ENCODE measurements at regions not wholly inside any gene's neighbourhood (a gene's known extent, or its start where the extent isn't known, plus 50 kb on each side); places are given as distances from the start of the nearest gene placed in this dataset.

DNA sequence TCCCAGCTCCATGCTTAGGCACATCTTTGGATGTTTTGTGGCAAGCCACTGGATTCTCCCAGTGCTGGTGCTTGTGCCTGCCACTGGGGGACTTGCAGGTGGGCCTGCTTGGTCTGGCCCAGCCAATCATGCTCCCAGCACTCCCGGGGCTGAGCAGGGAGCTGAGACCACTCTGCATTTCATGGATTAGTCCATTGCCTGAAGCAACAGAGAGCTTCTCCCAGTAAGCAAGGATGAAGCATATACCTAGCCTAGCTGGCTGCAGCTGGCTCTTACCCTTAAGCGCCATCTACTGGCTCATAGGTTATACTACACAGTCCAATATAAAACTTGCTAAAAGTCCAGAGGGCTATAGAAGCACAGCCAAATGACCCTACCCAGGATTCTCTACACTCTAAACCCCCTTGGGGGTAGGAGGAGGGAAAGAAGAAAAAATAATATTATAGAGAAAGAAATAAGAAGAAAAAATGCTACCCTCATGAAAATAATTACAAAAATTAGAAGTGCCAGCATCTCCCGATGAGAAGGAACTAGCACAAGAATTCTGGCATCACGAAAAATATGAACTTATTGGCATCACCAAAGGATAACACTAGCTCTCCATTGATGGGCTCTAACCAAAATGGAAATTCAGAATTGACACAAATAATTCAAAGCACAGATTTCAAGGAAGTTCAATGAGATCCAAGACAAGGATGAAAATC is 275.3 kb downstream of the C11orf87 start:
- no peaks in the 10 kb centered on the region for H3K27me3 ChIP-seq
- no peaks in the 10 kb centered on the region for H3K36me3 ChIP-seq
- H3K4me1 ChIP-seq = no peaks in the 10 kb centered on the region
- no peak for DNase-seq
- no peak for TF ChIP-seq EP300 (IDR thresholded peaks at IDR 0.05)
- TF ChIP-seq, protein P1, sequence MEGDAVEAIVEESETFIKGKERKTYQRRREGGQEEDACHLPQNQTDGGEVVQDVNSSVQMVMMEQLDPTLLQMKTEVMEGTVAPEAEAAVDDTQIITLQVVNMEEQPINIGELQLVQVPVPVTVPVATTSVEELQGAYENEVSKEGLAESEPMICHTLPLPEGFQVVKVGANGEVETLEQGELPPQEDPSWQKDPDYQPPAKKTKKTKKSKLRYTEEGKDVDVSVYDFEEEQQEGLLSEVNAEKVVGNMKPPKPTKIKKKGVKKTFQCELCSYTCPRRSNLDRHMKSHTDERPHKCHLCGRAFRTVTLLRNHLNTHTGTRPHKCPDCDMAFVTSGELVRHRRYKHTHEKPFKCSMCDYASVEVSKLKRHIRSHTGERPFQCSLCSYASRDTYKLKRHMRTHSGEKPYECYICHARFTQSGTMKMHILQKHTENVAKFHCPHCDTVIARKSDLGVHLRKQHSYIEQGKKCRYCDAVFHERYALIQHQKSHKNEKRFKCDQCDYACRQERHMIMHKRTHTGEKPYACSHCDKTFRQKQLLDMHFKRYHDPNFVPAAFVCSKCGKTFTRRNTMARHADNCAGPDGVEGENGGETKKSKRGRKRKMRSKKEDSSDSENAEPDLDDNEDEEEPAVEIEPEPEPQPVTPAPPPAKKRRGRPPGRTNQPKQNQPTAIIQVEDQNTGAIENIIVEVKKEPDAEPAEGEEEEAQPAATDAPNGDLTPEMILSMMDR (IDR thresholded peaks at IDR 0.05) = peak in 2 of 4 experiments; percentile 17 to 36
- peaks cover 0 to 5% (median under 1%) of the 10 kb centered on the region in 4 donors for H3K9me3 ChIP-seq
- 52 to 56% methylated on average over 4 of the region's 4 CpGs for WGBS, 2 donors
- H3K4me3 ChIP-seq = no peak overlapping the region
- H3K27ac ChIP-seq = no peak overlapping the region
- intact Hi-C loops (cut with DNase I) = no loop called here

DNA sequence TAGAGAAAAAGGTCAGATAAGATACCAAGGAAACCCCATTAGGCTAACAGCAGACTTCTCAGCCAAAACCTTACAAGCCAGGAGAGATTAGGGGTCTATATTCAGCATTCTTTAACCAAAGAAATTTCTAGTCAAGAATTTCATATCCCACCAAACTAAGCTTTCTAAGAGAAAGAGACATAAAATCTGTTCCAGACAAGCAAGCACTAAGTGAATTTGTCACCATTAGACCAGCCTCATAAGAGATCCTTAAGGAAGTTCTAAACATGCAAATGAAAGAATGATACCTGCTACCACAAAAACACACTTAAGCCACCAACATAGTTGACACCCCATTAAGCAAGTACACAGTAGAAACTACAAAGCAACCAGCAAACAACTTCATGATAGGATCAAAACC is 276.2 kb downstream of the C11orf87 start:
- Histone ChIP-seq H3K27me3 (no peaks in the 10 kb centered on the region), H3K4me3 (no peak overlapping the region), H3K4me1 (no peaks in the 10 kb centered on the region), H3K9me3 (peaks cover 0 to 5% (median under 1%) of the 10 kb centered on the region in 4 donors), H3K36me3 (no peaks in the 10 kb centered on the region), H3K27ac (no peak overlapping the region)
- DNase-seq = no peak
- intact Hi-C loops (cut with DNase I) = no loop called here
- TF ChIP-seq POLR2A (IDR thresholded peaks at IDR 0.05) (no peak), EP300 (IDR thresholded peaks at IDR 0.05) (no peak), POLR2AphosphoS5 (IDR thresholded peaks at IDR 0.05) (no peak)
- TF ChIP-seq, protein P1 (IDR thresholded peaks at IDR 0.05) = no peak

DNA sequence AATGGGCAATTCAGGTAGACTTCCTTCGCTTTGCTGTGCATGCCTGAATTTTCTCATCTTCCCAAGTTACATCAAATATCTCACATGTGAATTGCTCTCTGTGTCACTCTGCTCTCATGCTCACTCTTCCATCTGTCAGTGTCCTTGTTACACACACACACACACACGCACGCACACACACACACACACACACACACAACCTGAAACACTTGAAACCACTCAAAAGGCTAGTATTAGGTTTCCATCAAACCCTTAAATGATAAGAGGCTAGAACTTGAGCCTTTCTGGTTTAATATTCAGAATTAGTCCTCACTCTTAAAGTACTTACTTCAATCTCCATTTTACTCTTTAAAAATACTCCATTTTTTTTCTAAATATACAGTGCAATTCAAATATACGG is 282.4 kb downstream of the C11orf87 start:
- TF ChIP-seq POLR2AphosphoS5 (IDR thresholded peaks at IDR 0.05) (no peak), EP300 (IDR thresholded peaks at IDR 0.05) (no peak), POLR2A (IDR thresholded peaks at IDR 0.05) (no peak)
- TF ChIP-seq, protein P1 (IDR thresholded peaks at IDR 0.05) = no peak
- H3K9me3 ChIP-seq = no peaks in the 10 kb centered on the region
- H3K4me1 ChIP-seq = no peaks in the 10 kb centered on the region
- 81 to 90% methylated on average over 4 of the region's 4 CpGs for WGBS, 2 donors
- H3K36me3 ChIP-seq = no peaks in the 10 kb centered on the region
- H3K27me3 ChIP-seq = no peaks in the 10 kb centered on the region
- intact Hi-C loops (cut with DNase I) = no loop called here
- H3K27ac ChIP-seq = no peak overlapping the region
- no peak for DNase-seq
- no peak overlapping the region for H3K4me3 ChIP-seq

DNA sequence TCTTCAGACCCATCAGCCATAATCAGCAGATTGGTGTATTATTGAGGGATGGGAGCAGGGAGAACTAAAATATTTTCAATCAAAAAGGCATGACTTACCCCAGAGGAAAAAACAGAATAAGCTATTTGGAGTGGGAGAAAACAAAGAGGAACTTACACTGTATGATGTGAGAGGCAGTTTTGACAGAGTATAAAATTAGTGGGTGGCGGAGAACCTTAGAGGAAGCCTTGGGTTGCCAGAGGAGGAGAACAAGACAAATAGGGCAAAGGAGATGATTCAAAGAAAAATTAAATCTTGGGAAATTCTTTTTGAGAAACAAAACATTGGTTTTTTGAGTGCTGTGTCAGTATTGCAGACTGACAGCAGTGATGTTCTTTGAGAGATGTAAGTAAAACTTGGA is 285.0 kb downstream of the C11orf87 start:
- WGBS, 2 donors = 86 to 91% methylated on average over 1 of the region's 1 CpG
- intact Hi-C loops (cut with DNase I) = no loop called here
- H3K4me1 ChIP-seq = no peaks in the 10 kb centered on the region
- TF ChIP-seq POLR2AphosphoS5 (IDR thresholded peaks at IDR 0.05) = no peak
- H3K27ac ChIP-seq = no peak overlapping the region
- no peaks in the 10 kb centered on the region for H3K9me3 ChIP-seq
- H3K4me3 ChIP-seq = no peak overlapping the region
- DNase-seq = no peak
- H3K36me3 ChIP-seq = no peaks in the 10 kb centered on the region
- no peaks in the 10 kb centered on the region for H3K27me3 ChIP-seq

DNA sequence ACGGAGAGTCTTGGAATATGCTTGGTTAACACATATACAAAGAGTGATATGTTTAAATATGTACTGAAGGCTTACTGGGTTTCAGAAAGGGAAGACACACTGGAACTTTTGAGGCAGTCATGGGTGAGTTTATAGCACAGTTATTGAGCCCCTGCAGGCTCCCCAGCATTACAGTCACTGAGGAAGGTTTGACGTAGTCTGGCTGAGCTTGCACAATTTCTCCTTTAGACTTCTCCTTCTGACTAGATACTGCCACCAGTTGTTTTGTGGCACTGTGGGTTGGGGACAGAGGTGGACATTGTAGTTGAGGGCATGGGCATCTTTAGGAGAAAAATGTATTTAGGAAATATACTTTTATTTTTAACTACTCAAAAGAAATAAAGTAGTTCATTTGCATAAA is 285.4 kb downstream of the C11orf87 start:
- TF ChIP-seq EP300 (IDR thresholded peaks at IDR 0.05) (no peak), POLR2A (IDR thresholded peaks at IDR 0.05) (no peak), POLR2AphosphoS5 (IDR thresholded peaks at IDR 0.05) (no peak)
- TF ChIP-seq, protein P1 (IDR thresholded peaks at IDR 0.05) = no peak

More for the DNA sequence above, 285.4 kb downstream of the C11orf87 start:
- Histone ChIP-seq H3K27me3 (no peaks in the 10 kb centered on the region), H3K27ac (no peak overlapping the region), H3K4me1 (no peaks in the 10 kb centered on the region), H3K4me3 (no peak overlapping the region), H3K9me3 (no peaks in the 10 kb centered on the region), H3K36me3 (no peaks in the 10 kb centered on the region)
- DNase-seq = no peak
- WGBS, 2 donors = 73 to 78% methylated on average over 2 of the region's 2 CpGs
- intact Hi-C loops (cut with DNase I) = no loop called here
